ENCODE measurements at regions not wholly inside any gene's neighbourhood (a gene's known extent, or its start where the extent isn't known, plus 50 kb on each side); places are given as distances from the start of the nearest gene placed in this dataset.

- Histone ChIP-seq H3K9ac (ENCODE audit: low read depth in 2 of 2, low read length in 2 of 2) (no peak overlapping the region), H3K27ac (no peak overlapping the region), H3K4me3 (no peak overlapping the region), H3K36me3 (no peaks in the 10 kb centered on the region), H3K4me1 (no peaks in the 10 kb centered on the region), H3K9me3 (no peaks in the 10 kb centered on the region), H3K27me3 (no peaks in the 10 kb centered on the region)
- intact Hi-C loops (cut with DNase I) = no loop called here
- DNase-seq = no peak
- TF ChIP-seq CTCF (IDR thresholded peaks at IDR 0.05) = no peak
These were observed 906.1 kb downstream of the CDH11 start for GRCh38 chr16:64215730-64216129.

- TF ChIP-seq CTCF (IDR thresholded peaks at IDR 0.05) = no peak
- intact Hi-C loops (cut with DNase I) = no loop called here
- Histone ChIP-seq H3K27ac (no peak overlapping the region), H3K27me3 (no peaks in the 10 kb centered on the region), H3K4me1 (no peaks in the 10 kb centered on the region), H3K9me3 (no peaks in the 10 kb centered on the region), H3K9ac (ENCODE audit: low read depth in 2 of 2, low read length in 2 of 2) (no peak overlapping the region), H3K4me3 (no peak overlapping the region), H3K36me3 (no peaks in the 10 kb centered on the region)
- DNase-seq = no peak
These were observed 910.5 kb downstream of the CDH11 start for GRCh38 chr16:64211331-64211730.

- intact Hi-C loops (cut with DNase I) = no loop called here
- no peak overlapping the region for H3K27ac ChIP-seq
- H3K36me3 ChIP-seq = no peaks in the 10 kb centered on the region
- H3K4me3 ChIP-seq = no peak overlapping the region
- no peak overlapping the region for H3K9ac ChIP-seq (ENCODE audit: low read depth in 2 of 2, low read length in 2 of 2)
- no peaks in the 10 kb centered on the region for H3K27me3 ChIP-seq
- no peak for DNase-seq
- no peak for TF ChIP-seq CTCF (IDR thresholded peaks at IDR 0.05)
- H3K4me1 ChIP-seq = no peaks in the 10 kb centered on the region
- H3K9me3 ChIP-seq = no peaks in the 10 kb centered on the region
These were observed 915.0 kb downstream of the CDH11 start for GRCh38 chr16:64206862-64207261.

- H3K4me3 ChIP-seq = no peak overlapping the region
- no peaks in the 10 kb centered on the region for H3K4me1 ChIP-seq
- no peak for DNase-seq
- TF ChIP-seq CTCF (IDR thresholded peaks at IDR 0.05) = no peak
- H3K9me3 ChIP-seq = no peaks in the 10 kb centered on the region
- H3K9ac ChIP-seq (ENCODE audit: low read depth in 2 of 2, low read length in 2 of 2) = no peak overlapping the region
- intact Hi-C loops (cut with DNase I) = no loop called here
- H3K27me3 ChIP-seq = no peaks in the 10 kb centered on the region
- no peaks in the 10 kb centered on the region for H3K36me3 ChIP-seq
- H3K27ac ChIP-seq = no peak overlapping the region
These were observed 918.7 kb downstream of the CDH11 start for GRCh38 chr16:64203126-64203525.

- TF ChIP-seq CTCF (IDR thresholded peaks at IDR 0.05) = no peak
- Histone ChIP-seq H3K9ac (ENCODE audit: low read depth in 2 of 2, low read length in 2 of 2) (no peak overlapping the region), H3K27ac (no peak overlapping the region), H3K4me1 (no peaks in the 10 kb centered on the region), H3K4me3 (no peak overlapping the region), H3K9me3 (no peaks in the 10 kb centered on the region), H3K36me3 (no peaks in the 10 kb centered on the region), H3K27me3 (no peaks in the 10 kb centered on the region)
- no peak for DNase-seq
- intact Hi-C loops (cut with DNase I) = no loop called here
These were observed 919.3 kb downstream of the CDH11 start for GRCh38 chr16:64202571-64202970.

- H3K27me3 ChIP-seq = no peaks in the 10 kb centered on the region
- no peak for TF ChIP-seq CTCF (IDR thresholded peaks at IDR 0.05)
- H3K4me3 ChIP-seq = no peak overlapping the region
- H3K9me3 ChIP-seq = no peaks in the 10 kb centered on the region
- DNase-seq = no peak
- no peak overlapping the region for H3K27ac ChIP-seq
- no peaks in the 10 kb centered on the region for H3K36me3 ChIP-seq
- H3K4me1 ChIP-seq = no peaks in the 10 kb centered on the region
- intact Hi-C loops (cut with DNase I) = no loop called here
- no peak overlapping the region for H3K9ac ChIP-seq (ENCODE audit: low read depth in 2 of 2, low read length in 2 of 2)
These were observed 925.4 kb downstream of the CDH11 start for GRCh38 chr16:64196444-64196843.

Data from colonic mucosa (tissue), 4 donors.